Calu3 (cell line): ENCODE measurements at regions not wholly inside any gene's neighbourhood (a gene's known extent, or its start where the extent isn't known, plus 50 kb on each side); places are given as distances from the start of the nearest gene placed in this dataset.

Experiments used
- BruUV-seq: library from RNA; stranded (reverse); fragments of 400-500 nt; replicated peaks from 2 replicates; lab custom pipeline; 2021; lab: Mats Ljungman, UMichigan
- CTCF ChIA-PET: fragments of 300-600 bp; sonication (Branson Sonifier 250); formaldehyde crosslinking; loops from one replicate; lab custom pipeline; 2022; ENCODE audit warnings: antibody characterized with exemption; lab: Charles Lee
- DNase-seq: peaks from one replicate; pipeline ENCODE4 v3.0.0; 2022
- H3K27ac Mint-ChIP-seq: one replicate; pipeline ENCODE4 v1.8.0; 2022; ENCODE audit warnings: mixed read lengths; ENCODE audit not compliant: unreplicated experiment
- H3K27me3 Mint-ChIP-seq: one replicate; pipeline ENCODE4 v1.8.0; 2022; ENCODE audit warnings: mixed read lengths; ENCODE audit not compliant: unreplicated experiment
- H3K36me3 Mint-ChIP-seq: one replicate; pipeline ENCODE4 v1.8.0; 2022; ENCODE audit warnings: mild to moderate bottlenecking, moderate library complexity, mixed read lengths; ENCODE audit not compliant: insufficient read depth, unreplicated experiment
- H3K4me1 Mint-ChIP-seq: one replicate; pipeline ENCODE4 v1.8.0; 2022; ENCODE audit warnings: mild to moderate bottlenecking, low read depth, mixed read lengths; ENCODE audit not compliant: unreplicated experiment
- H3K4me3 Mint-ChIP-seq: one replicate; pipeline ENCODE4 v1.8.0; 2022; ENCODE audit warnings: mild to moderate bottlenecking, low read depth, moderate library complexity, mixed read lengths; ENCODE audit not compliant: unreplicated experiment
- H3K9me3 Mint-ChIP-seq: one replicate; pipeline ENCODE4 v1.8.0; 2022; ENCODE audit warnings: low read depth, mixed read lengths; ENCODE audit not compliant: unreplicated experiment
- CTCF ChIP-seq: fragments of 200-600 bp; IDR thresholded peaks from one replicate; pipeline ENCODE4 v1.8.0; 2022; ENCODE audit warnings: antibody characterized with exemption; ENCODE audit not compliant: unreplicated experiment
- intact Hi-C: fragments of 100-400 bp; cut with micrococcal nuclease; formaldehyde crosslinking; loops from one replicate; pipeline ENCODE4 v1.10.0; 2022; ENCODE audit not compliant: unreplicated experiment

- H3K36me3 Mint-ChIP-seq = no peaks in the 10 kb centered on the region
- no TSS peak for BruUV-seq
- TF ChIP-seq CTCF = no peak
- DNase-seq = no peak
- intact Hi-C loops = no loop called here
- no peaks in the 10 kb centered on the region for H3K27me3 Mint-ChIP-seq
- no peak overlapping the region for H3K4me3 Mint-ChIP-seq
- no peaks in the 10 kb centered on the region for H3K9me3 Mint-ChIP-seq
- H3K27ac Mint-ChIP-seq = no peak overlapping the region
- CTCF ChIA-PET = interaction anchor here (0.6 kb wide), 1 partner anchor 103 kb away, joined by 4 read pairs; no protein-coding TSS in a partner anchor
- H3K4me1 Mint-ChIP-seq = no peaks in the 10 kb centered on the region
Observed at GRCh38 chrX:134183665-134184064, 53.3 kb upstream of the CCDC160 start.

- no TSS peak for BruUV-seq
- Mint-ChIP-seq H3K27me3 (peaks cover 7% of the 10 kb centered on the region), H3K27ac (no peak overlapping the region), H3K36me3 (no peaks in the 10 kb centered on the region), H3K9me3 (no peaks in the 10 kb centered on the region), H3K4me1 (no peaks in the 10 kb centered on the region), H3K4me3 (no peak overlapping the region)
- DNase-seq = no peak
- intact Hi-C loops = no loop called here
- no peak for TF ChIP-seq CTCF
- CTCF ChIA-PET = no interaction called here
Observed at GRCh38 chrX:134184936-134185335, 52.0 kb upstream of the CCDC160 start.

GRCh38 chrX:134186362-134187121 lies 50.4 kb upstream of the CCDC160 start:
- Mint-ChIP-seq H3K4me3 (no peak overlapping the region), H3K27me3 (peaks cover 16% of the 10 kb centered on the region), H3K4me1 (no peaks in the 10 kb centered on the region), H3K36me3 (no peaks in the 10 kb centered on the region), H3K27ac (no peak overlapping the region), H3K9me3 (no peaks in the 10 kb centered on the region)
- CTCF ChIA-PET = no interaction called here
- no peak for TF ChIP-seq CTCF
- no TSS peak for BruUV-seq
- intact Hi-C loops = no loop called here
- DNase-seq = no peak
